ENCODE measurements at regions not wholly inside any gene's neighbourhood (a gene's known extent, or its start where the extent isn't known, plus 50 kb on each side); places are given as distances from the start of the nearest gene placed in this dataset.

GRCh38 chrX:40174001-40174853 lies 76.5 kb upstream of the BCOR start:
- TF ChIP-seq, protein P1, sequence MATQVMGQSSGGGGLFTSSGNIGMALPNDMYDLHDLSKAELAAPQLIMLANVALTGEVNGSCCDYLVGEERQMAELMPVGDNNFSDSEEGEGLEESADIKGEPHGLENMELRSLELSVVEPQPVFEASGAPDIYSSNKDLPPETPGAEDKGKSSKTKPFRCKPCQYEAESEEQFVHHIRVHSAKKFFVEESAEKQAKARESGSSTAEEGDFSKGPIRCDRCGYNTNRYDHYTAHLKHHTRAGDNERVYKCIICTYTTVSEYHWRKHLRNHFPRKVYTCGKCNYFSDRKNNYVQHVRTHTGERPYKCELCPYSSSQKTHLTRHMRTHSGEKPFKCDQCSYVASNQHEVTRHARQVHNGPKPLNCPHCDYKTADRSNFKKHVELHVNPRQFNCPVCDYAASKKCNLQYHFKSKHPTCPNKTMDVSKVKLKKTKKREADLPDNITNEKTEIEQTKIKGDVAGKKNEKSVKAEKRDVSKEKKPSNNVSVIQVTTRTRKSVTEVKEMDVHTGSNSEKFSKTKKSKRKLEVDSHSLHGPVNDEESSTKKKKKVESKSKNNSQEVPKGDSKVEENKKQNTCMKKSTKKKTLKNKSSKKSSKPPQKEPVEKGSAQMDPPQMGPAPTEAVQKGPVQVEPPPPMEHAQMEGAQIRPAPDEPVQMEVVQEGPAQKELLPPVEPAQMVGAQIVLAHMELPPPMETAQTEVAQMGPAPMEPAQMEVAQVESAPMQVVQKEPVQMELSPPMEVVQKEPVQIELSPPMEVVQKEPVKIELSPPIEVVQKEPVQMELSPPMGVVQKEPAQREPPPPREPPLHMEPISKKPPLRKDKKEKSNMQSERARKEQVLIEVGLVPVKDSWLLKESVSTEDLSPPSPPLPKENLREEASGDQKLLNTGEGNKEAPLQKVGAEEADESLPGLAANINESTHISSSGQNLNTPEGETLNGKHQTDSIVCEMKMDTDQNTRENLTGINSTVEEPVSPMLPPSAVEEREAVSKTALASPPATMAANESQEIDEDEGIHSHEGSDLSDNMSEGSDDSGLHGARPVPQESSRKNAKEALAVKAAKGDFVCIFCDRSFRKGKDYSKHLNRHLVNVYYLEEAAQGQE (IDR thresholded peaks at IDR 0.05; ENCODE audit: insufficient replicate concordance, low read depth) = no peak
- no peak for TF ChIP-seq CTCF (IDR thresholded peaks at IDR 0.05; ENCODE audit: insufficient read depth, low read length)
- no peak; the same call in 1 of the 2 replicates for TF ChIP-seq POLR2AphosphoS5 (IDR thresholded peaks at IDR 0.05; ENCODE audit: low read depth)
